B cell (primary cell): ENCODE measurements at regions not wholly inside any gene's neighbourhood (a gene's known extent, or its start where the extent isn't known, plus 50 kb on each side); places are given as distances from the start of the nearest gene placed in this dataset.

ENCODE experiments used
- ATAC-seq: fragments of 200-7000 bp; cut with Tn5 transposase; one replicate; pipeline ENCODE4 v1.10.0; 2021; ENCODE audit warnings: low read depth, mild to moderate bottlenecking, moderate number of reproducible peaks, moderate library complexity
- CTCF ChIA-PET: fragments of 350-600 bp; sonication (Branson Sonifier 250); formaldehyde crosslinking; loops from one replicate; lab custom pipeline; 2021; ENCODE audit warnings: antibody characterized with exemption, inconsistent platforms; lab: Charles Lee
- POLR2A ChIA-PET: fragments of 350-600 bp; sonication (Branson Sonifier 250); formaldehyde crosslinking; loops from one replicate; lab custom pipeline; 2021; ENCODE audit warnings: antibody characterized with exemption; lab: Charles Lee
- DNase-seq: peaks from one replicate; pipeline ENCODE4 v3.0.0; 2013
- H2AFZ ChIP-seq: 2 replicates; pipeline ENCODE4 v1.6.1; 2012; ENCODE audit warnings: mild to moderate bottlenecking, low read depth, low read length; ENCODE audit not compliant: insufficient read depth, poor library complexity, severe bottlenecking
- H3K27ac ChIP-seq, 2 donors: 1 replicate in 1 of 2; 2 replicates in 1 of 2; pipeline ENCODE4 v1.5.1; 2012 to 2013; ENCODE audit warnings: low read length in 2 of 2, mild to moderate bottlenecking in 2 of 2, moderate library complexity in 1 of 2
- H3K27me3 ChIP-seq, 4 experiments: fragments of 200-600 bp in 1 of 4; sonication (generic) in 1 of 4; replicated peaks in 1 of 4; 1 replicate in 2 of 4; 2 replicates in 2 of 4; pipeline versions ENCODE4 v1.6.1 to v1.7.0; 2013 to 2016; ENCODE audit warnings: low read length in 3 of 4, mild to moderate bottlenecking in 2 of 4, mixed read lengths in 1 of 4, moderate library complexity in 1 of 4; ENCODE audit not compliant: insufficient read depth in 4 of 4, control insufficient read depth in 3 of 4; ENCODE audit errors: control extremely low read depth in 1 of 4
- H3K36me3 ChIP-seq, 2 experiments: replicated peaks in 1 of 2; 1 replicate in 1 of 2; 2 replicates in 1 of 2; pipeline versions ENCODE4 v1.6.1 to v1.7.1; 2013; ENCODE audit warnings: low read length in 1 of 2; ENCODE audit not compliant: insufficient read depth in 2 of 2, control insufficient read depth in 1 of 2; ENCODE audit errors: control extremely low read depth in 1 of 2, extremely low read depth in 1 of 2
- H3K4me1 ChIP-seq, 2 donors: fragments of 200-600 bp in 1 of 2; sonication (generic) in 1 of 2; 1 replicate in 1 of 2; 2 replicates in 1 of 2; pipeline versions ENCODE4 v1.5.1 to v1.6.1; 2013 to 2017; ENCODE audit warnings: low read length in 2 of 2; ENCODE audit not compliant: control insufficient read depth in 2 of 2, insufficient read depth in 2 of 2
- H3K4me2 ChIP-seq: replicated peaks from 2 replicates; pipeline ENCODE3; 2012; ENCODE audit warnings: mild to moderate bottlenecking, low read depth, low read length; ENCODE audit not compliant: poor library complexity, severe bottlenecking
- H3K4me3 ChIP-seq, 5 experiments: fragments of 200-600 bp in 1 of 5; sonication (generic) in 1 of 5; 1 replicate in 3 of 5; 2 replicates in 2 of 5; pipeline versions ENCODE4 v1.5.1 to v1.7.0; 2011 to 2016; ENCODE audit warnings: low read length in 4 of 5, mild to moderate bottlenecking in 4 of 5, low read depth in 2 of 5, control low read depth in 1 of 5, moderate library complexity in 1 of 5; ENCODE audit not compliant: insufficient read depth in 1 of 5; ENCODE audit errors: control extremely low read depth in 1 of 5, extremely low read depth in 1 of 5
- H3K79me2 ChIP-seq: fragments of 200-600 bp; sonication (generic); one replicate; pipeline ENCODE4 v1.6.0; 2016; ENCODE audit warnings: low read length; ENCODE audit not compliant: control insufficient read depth, insufficient read depth
- H3K9ac ChIP-seq: fragments of 200-600 bp; sonication (generic); 2 replicates; pipeline ENCODE4 v1.6.1; 2017; ENCODE audit warnings: mild to moderate bottlenecking, low read length, moderate library complexity
- H3K9me3 ChIP-seq, 3 donors: one replicate each; pipeline versions ENCODE4 v1.6.1 to v1.7.1; 2013; ENCODE audit warnings: low read length in 2 of 3; ENCODE audit not compliant: control insufficient read depth in 2 of 3, insufficient read depth in 1 of 3; ENCODE audit errors: control extremely low read depth in 1 of 3
- H4K20me1 ChIP-seq: 2 replicates; pipeline ENCODE4 v1.6.0; 2012; ENCODE audit warnings: mild to moderate bottlenecking, low read length; ENCODE audit not compliant: insufficient read depth, control insufficient read depth, poor library complexity, severe bottlenecking
- H3K27ac Mint-ChIP-seq: one replicate; pipeline ENCODE4 v1.8.0; 2021; ENCODE audit warnings: mixed read lengths
- H3K27me3 Mint-ChIP-seq: one replicate; pipeline ENCODE4 v1.8.0; 2021; ENCODE audit warnings: mixed read lengths
- H3K4me1 Mint-ChIP-seq: one replicate; pipeline ENCODE4 v1.8.0; 2021; ENCODE audit warnings: mixed read lengths
- H3K4me3 Mint-ChIP-seq: one replicate; pipeline ENCODE4 v1.8.0; 2021; ENCODE audit warnings: mixed read lengths
- H3K9me3 Mint-ChIP-seq: one replicate; pipeline ENCODE4 v1.8.0; 2022; ENCODE audit warnings: mixed read lengths; ENCODE audit not compliant: insufficient read depth
- EZH2 ChIP-seq: IDR thresholded peaks from 2 replicates; pipeline ENCODE4 v1.6.1; 2012; ENCODE audit warnings: borderline replicate concordance, low read depth, mild to moderate bottlenecking, moderate library complexity, low read length; ENCODE audit not compliant: insufficient read depth, poor library complexity, severe bottlenecking
- WGBS: methylation state at CpG from one replicate; pipeline ENCODE4 v1.1.5; 2013; ENCODE audit warnings: missing lambda C conversion rate; ENCODE audit not compliant: insufficient coverage; 5-methylcytosine and 5-hydroxymethylcytosine counted together
- intact Hi-C: fragments of 100-400 bp; cut with micrococcal nuclease; formaldehyde crosslinking; loops from one replicate; pipeline ENCODE4 v1.10.0; 2022
- TF ChIP-seq, protein P1 (sequence below): fragments of 200-600 bp; IDR thresholded peaks from one replicate; pipeline ENCODE4 v1.8.0; 2022; ENCODE audit warnings: antibody characterized with exemption, mild to moderate bottlenecking

DNA sequence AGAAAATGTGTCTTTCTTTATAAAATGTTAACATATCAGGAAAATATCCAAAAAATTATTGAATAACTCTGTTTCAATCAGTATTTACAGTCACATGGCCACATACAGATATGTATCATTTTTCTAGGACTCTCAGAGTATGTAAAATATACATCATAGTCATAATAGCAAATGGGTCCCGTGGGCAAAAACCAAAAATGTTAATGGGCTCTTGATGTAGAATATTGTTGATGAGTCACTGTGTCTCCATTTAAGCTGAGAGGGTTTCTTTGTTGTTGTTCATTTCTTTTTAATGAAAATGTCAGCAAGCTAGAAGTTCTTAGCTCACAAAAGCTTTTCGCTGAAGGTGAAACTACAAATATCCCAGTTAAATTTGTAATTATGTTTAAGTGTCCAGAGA lies 1713.1 kb upstream of the PCDH20 start:
- DNase-seq: no peak
- H3K4me1 Mint-ChIP-seq: no peaks in the 10 kb centered on the region
- no peaks in the 10 kb centered on the region for H3K9me3 Mint-ChIP-seq
- ATAC-seq: no peak
- no peak overlapping the region for H3K4me3 Mint-ChIP-seq
- ChIA-PET POLR2A (no interaction called here), CTCF (no interaction called here)
- Histone ChIP-seq H3K79me2 (no peaks in the 10 kb centered on the region), H3K9ac (no peak overlapping the region), H4K20me1 (no peaks in the 10 kb centered on the region), H3K4me2 (no peak overlapping the region), H2AFZ (no peak overlapping the region), H3K36me3 (no peaks in the 10 kb centered on the region), H3K4me1 (no peaks in the 10 kb centered on the region), H3K9me3 (no peaks in the 10 kb centered on the region), H3K4me3 (no peak overlapping the region), H3K27me3 (no peaks in the 10 kb centered on the region), H3K27ac (no peak overlapping the region)
- no peaks in the 10 kb centered on the region for H3K27me3 Mint-ChIP-seq
- WGBS: no CpG with 5 or more reads among the region's 2 CpGs
- H3K27ac Mint-ChIP-seq: no peak overlapping the region
- intact Hi-C loops: no loop called here
- TF ChIP-seq, protein P1, sequence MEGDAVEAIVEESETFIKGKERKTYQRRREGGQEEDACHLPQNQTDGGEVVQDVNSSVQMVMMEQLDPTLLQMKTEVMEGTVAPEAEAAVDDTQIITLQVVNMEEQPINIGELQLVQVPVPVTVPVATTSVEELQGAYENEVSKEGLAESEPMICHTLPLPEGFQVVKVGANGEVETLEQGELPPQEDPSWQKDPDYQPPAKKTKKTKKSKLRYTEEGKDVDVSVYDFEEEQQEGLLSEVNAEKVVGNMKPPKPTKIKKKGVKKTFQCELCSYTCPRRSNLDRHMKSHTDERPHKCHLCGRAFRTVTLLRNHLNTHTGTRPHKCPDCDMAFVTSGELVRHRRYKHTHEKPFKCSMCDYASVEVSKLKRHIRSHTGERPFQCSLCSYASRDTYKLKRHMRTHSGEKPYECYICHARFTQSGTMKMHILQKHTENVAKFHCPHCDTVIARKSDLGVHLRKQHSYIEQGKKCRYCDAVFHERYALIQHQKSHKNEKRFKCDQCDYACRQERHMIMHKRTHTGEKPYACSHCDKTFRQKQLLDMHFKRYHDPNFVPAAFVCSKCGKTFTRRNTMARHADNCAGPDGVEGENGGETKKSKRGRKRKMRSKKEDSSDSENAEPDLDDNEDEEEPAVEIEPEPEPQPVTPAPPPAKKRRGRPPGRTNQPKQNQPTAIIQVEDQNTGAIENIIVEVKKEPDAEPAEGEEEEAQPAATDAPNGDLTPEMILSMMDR: no peak
- TF ChIP-seq EZH2: no peak

DNA sequence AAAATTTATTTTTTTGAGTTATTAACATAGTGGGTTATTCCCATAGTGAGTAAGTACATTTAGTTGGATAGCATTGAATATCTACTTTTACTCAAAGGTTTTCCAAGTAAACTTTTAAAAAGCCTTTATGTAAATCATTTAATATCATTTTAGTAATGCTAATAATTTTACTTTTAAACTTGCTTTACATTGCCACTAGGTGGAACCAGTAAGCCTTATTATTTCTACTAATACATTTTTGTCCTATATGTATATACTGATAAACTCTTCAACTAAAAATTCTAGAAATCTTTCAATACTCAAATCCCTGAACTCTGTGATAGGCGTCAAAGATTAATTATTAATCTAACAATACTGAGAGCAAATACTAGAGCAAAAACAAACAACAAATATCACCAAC lies 1709.2 kb upstream of the PCDH20 start:
- WGBS: no CpG with 5 or more reads among the region's 1 CpG
- Mint-ChIP-seq H3K4me1 (no peaks in the 10 kb centered on the region), H3K27ac (no peak overlapping the region), H3K9me3 (no peaks in the 10 kb centered on the region), H3K27me3 (no peaks in the 10 kb centered on the region), H3K4me3 (no peak overlapping the region)
- no peak for ATAC-seq
- Histone ChIP-seq H3K27ac (no peak overlapping the region), H3K27me3 (no peaks in the 10 kb centered on the region), H3K79me2 (no peaks in the 10 kb centered on the region), H4K20me1 (no peaks in the 10 kb centered on the region), H3K9me3 (no peaks in the 10 kb centered on the region), H2AFZ (no peak overlapping the region), H3K4me2 (no peak overlapping the region), H3K4me3 (no peak overlapping the region), H3K36me3 (no peaks in the 10 kb centered on the region), H3K4me1 (no peaks in the 10 kb centered on the region), H3K9ac (no peak overlapping the region)
- ChIA-PET POLR2A (no interaction called here), CTCF (no interaction called here)
- DNase-seq: no peak
- intact Hi-C loops: no loop called here
- no peak for TF ChIP-seq EZH2
